Activated T-helper 1 cell treated with Interleukin-2 at 50 U/mL for 16 hours (primary cell): ENCODE measurements at regions not wholly inside any gene's neighbourhood (a gene's known extent, or its start where the extent isn't known, plus 50 kb on each side); places are given as distances from the start of the nearest gene placed in this dataset.

Experiments used
- DNase-seq: peaks from one replicate; pipeline ENCODE4 v3.0.0-alpha.2; 2020; ENCODE audit warnings: low read depth

DNA sequence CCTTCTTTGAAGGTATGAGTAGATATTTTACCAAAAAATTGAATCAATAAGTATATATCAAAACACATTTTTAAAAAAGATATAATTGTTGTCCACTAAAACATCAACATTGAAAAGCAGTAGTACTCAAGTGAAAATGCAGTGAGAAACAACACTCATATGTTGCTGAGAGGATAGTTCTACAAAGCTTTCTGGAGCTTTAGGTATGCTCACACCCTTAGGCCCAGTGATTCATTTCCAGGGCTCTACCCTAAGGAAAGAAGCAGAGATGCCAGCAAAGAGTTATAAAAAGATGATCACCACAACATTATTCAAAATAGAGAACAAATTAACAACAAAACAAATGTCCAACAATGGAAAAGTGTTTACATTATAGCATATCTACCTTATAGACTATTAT lies 197.3 kb upstream of the CCDC150 start:
- DNase-seq = no peak

DNA sequence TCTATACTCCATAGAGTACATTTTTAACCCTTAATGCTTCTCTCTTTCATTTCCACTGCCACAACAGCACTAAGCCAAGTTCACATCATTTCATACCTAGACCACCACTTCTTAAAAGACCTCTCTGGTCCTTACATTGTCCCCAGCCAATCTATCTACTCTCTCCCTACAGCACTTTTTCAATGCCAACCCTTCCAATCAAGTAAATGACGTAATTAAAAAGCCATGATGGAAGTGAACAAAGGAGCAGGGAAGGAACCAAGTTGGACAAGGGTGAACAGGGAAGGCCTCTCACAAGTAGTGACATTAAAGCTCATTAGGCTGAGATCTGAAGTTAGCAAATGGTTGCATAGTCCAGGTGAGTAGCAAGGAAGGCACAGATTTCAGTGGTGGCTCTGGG lies 195.1 kb upstream of the CCDC150 start:
- no peak for DNase-seq

DNA sequence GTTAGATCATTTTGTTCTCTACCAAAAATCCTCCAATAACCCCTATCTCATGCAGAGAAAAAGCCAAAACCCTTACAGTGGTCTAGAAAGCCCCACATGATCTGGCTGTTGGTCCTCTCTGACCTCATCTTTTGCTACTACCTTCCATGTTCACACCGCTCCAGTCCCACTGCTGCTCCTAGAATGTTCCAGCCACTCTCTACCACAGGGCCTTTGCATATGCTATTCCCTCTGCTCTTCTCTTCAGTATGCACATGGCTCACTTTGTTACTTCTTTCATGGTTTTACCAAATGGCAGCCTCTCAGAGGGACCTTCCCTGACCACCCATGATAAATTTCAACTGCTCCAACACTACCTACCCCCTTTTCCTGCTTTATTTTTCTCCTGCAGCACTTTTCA lies 193.5 kb upstream of the CCDC150 start:
- DNase-seq = no peak

GRCh38 chr2:196448407-196449079 lies 191.0 kb upstream of the CCDC150 start:
- DNase-seq = no peak

DNA sequence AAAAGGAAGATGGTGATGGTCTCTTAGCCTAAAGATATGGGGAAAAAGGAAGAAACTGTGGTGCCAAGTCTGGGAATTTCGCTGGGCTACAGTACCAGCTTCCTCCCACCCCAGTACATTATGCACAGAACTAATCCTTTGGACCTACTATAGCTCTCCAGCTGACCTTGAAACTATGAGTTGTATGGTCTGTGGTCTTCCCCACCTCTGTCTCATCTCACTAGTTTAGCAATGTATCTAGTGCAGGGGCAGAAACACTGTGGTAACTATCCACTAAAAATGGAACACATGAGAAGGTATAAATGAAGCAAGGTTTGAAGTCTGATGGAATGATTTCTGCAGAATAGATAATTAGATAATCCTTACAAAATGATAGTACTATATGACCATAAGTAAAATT lies 190.4 kb upstream of the CCDC150 start:
- DNase-seq = no peak

- DNase-seq = no peak
Measured at GRCh38 chr2:196452758-196453157, 186.8 kb upstream of the CCDC150 start.

GRCh38 chr2:196453613-196454047 lies 185.9 kb upstream of the CCDC150 start:
- DNase-seq = no peak

DNA sequence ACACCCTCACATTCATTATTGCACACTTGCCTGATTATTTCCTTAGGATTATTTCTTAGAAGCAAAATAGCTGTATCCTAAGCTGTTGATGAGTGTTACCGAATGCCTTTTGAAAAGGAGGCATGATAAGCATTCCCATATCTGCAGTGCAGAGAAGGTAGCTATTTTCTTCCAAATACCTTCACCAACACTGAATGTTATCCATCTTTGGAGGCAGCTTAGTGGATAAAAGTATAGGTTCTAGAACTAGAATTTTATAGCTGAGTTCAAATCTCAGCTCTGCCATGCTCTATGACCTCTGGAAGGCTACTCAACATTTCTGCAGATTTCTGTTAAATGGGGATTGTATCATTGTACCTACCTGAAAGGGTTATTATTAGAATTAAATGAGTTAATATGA lies 185.0 kb upstream of the CCDC150 start:
- DNase-seq = no peak

DNA sequence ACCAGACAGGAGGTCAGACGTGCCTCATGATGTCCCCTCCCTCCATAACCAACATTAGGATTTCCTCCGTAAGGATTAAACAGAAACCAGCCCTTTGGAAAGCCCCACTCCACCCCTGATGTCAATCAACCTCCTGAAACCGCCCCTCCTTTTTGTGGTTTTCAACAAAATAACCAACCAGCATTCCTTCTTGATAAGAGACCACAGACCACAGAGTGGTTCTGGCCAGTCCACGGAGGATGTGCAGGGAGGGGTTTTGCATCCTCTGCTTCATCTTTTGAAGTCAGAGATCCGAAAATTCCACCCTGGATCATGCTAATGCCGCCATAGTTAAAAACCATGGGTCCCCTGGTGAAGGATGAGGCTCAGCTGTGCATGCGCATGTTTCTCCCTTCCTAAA lies 180.0 kb upstream of the CCDC150 start:
- DNase-seq = no peak

- no peak for DNase-seq
Measured at GRCh38 chr2:196463706-196464105, 175.8 kb upstream of the CCDC150 start.

DNA sequence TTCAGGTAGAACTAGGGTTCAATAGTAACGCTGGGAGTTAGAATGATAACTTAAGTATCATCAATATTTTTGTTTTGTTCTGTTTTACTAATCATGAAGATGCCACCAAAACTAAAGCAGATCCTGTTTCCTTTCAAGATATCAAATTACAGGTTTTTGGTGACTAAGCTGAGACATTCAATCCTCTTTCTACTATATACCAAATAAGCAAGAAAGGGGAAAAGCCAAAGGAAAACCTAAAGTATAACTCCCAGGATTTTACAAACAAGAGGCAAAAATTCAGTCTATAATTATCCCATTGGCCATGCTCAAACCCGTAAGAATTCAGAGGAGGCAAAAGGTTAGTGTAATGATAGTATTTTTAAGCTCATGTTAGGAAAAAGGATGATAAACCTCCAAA lies 175.2 kb upstream of the CCDC150 start:
- DNase-seq = no peak

DNA sequence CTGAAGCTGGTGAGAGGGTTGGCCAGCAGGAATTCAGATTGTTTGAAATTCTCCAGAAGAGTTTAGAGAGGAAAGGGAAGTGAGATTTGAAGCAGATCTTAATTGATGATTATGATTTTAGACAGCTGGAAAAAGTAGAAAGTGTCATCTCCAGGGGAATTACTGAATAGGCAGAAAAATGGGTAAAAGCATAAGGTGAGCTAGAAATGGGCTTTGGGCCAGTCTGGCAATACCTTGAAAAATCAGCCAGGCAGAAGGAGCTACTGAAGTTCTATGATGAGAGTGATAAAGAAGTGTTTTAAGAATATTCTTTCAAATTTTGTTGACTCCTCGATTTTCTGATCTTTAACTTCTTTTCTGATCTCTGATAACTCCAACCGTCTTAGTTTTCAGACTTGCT lies 172.9 kb upstream of the CCDC150 start:
- DNase-seq = no peak

DNA sequence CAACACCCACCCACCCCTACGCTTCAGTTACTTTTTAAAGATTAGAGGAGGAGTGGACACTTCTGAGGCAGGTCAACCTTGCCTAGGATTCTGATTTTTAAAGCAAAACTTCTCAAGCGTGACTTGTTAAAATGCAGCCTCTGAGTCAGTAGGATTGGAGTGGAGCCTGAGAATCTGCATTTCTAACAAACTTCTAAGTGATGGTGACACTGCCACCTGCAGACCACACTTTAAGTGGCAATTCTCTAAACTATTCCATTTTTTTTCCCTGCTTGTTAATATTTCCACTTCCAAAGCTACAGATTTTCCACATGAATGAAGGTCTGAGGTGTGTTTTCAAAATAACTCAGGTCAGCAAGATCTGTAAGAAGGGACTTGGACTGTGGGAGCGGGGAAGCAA lies 171.1 kb upstream of the CCDC150 start:
- DNase-seq = no peak

DNA sequence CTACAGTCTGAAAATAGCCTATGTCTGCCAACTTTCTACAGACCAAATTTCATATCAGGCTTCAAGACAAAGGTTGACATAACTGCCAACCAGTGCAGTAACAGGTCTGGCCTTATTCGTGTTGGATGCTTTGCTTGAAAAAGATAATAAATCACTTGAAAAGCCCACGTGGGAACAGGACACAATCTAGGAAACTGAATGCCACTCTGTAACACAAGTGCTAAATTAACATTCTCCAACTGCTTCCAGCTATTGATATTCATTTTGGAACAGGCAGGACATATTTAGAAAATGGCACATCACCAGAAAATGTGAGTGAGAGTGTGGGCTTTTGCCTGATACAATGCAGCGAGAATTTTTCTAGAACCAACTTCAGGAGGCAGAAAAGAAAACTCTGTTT lies 165.9 kb upstream of the CCDC150 start:
- DNase-seq = no peak

DNA sequence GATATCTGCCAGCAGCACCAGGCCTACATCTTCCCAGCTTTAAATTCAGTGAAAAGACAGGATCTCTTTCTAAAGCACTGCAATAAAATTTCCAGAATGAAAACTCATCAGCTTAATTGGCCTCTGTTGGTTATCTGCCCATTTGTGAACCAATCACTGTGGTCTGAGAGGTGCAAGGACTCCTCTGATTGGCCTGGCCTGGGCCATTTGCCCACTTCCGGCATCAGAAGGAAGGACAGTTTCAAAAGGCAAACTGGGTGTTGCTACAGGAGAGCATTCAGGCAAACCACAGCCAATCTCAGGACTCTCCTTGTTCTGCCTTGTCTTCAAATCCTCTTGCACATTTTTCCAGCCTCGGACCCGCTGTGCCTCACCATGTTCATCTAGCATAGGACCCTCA lies 163.9 kb upstream of the CCDC150 start:
- DNase-seq = no peak

GRCh38 chr2:196478588-196478987 lies 160.9 kb upstream of the CCDC150 start:
- no peak for DNase-seq

GRCh38 chr2:196479350-196479749 lies 160.2 kb upstream of the CCDC150 start:
- DNase-seq = no peak

GRCh38 chr2:196480653-196481323 lies 158.7 kb upstream of the CCDC150 start:
- DNase-seq = no peak

DNA sequence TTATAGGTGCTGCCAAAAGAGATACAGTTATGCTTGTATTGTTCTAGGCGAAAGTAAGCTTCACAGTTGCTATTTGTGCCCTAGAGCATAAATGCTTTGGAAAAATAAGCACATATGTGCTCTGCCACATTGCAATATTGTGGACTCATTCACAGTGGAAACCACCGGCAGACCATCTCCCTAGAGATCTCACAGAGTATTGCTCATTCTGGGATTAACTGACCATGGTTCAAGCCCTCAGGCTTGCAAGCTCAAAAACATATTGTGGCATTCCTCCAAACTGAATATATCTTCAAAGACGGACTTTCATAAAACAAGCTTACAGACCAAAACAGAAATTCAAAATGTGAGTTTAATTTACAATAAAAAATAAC lies 158.2 kb upstream of the CCDC150 start:
- no peak for DNase-seq

DNA sequence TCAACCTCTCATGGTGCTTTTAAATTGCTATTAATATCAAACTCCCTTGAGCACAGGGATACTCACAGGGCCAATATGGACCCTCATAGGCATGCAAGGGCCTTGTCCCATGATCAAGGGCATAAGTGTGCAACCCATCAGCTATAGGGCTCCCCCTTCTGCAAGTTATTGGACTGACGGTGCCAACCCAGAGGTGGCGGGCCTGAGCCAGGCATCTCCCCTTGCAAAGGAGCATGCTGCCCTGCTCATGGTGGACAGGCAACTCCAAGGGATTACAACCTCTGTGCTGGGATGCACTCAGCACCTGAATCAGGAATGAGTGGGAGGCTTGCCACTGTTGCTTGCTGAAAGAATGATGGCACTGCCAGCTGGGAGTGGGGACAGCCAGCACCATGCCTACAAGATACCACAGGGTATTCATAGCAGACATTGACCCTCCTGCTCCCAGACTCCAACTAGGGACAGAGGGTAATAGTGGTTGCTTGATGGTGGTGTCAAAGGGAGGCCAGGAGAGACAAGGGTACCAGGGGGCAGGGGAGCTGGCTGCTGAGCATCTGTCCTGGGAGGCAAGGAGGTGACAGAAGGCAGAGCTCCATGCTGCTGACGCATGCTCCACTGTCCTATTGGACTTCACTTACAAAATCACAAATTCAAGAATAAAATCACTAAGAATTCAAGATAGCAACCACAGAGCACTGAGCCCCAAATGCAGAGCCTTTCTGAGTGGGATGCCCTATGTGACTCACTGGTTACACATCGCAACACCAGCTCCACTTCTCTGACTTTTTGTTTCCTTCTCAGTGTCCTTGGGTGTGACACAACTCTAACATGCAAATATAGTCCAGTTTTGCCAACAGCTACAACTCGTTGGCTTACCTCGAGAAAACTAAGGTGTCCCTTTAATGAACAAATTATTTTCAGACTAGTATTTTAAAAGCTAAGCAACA lies 157.1 kb upstream of the CCDC150 start:
- DNase-seq = no peak

- DNase-seq = no peak
Measured at GRCh38 chr2:196486146-196486545, 153.4 kb upstream of the CCDC150 start.

DNA sequence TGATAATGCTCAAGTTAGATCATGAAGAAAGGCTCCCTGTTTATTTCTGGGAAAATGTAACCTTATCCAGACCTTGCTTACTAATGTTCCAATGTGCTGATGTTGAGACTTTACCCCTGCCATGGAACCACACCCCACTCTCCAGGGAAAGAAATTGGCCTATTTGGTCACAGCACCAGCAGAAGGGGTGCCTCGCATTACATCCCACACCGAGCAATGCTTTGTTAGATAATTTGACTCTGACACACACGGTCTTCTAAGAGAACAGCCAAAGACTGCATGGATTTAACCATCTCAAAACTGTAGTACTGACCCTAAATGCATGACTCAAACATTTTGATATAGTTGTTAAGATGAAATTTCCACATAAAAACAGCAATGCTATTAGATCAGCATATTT lies 152.1 kb upstream of the CCDC150 start:
- DNase-seq = no peak

DNA sequence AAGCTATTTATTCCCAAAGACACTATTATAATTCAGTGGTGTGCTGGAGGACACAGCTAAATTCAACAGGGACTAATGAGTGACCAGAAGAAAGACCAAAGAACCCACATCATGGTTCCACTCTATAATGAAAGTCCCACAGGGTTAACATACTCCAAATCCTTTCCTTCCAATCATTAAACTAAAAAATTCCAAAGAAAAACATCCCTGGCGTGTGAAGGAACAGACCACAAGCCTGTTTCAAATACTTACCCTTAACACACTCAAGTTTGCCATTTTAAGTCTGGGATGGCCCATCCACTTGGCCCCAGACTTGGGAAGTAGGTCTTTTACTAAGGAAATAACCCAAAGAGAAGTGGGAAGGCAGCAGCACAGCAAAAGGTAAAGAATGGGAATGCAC lies 150.1 kb upstream of the CCDC150 start:
- no peak for DNase-seq
